ENCODE measurements at regions not wholly inside any gene's neighbourhood (a gene's known extent, or its start where the extent isn't known, plus 50 kb on each side); places are given as distances from the start of the nearest gene placed in this dataset.

DNA sequence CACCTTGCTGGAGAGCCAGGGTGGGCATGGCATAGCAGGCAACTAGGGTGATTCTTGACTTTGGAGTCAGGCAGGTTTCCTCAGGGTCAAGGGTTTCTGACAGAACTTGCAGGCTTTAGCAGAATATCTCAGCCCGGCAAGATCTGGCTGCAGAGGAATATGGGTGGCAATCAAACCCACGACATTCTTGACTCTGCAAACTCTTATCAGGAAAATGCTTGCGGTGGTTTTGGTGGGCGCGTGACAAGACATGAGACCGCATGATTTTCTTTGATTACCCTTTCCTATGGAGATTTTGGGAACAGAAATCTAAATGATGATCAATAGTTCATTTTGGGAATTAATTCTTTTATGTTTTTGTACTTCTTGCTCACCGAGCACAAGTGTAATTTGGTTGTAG lies 449.5 kb downstream of the VRK1 start:
- in situ Hi-C loops (cut with HindIII; ENCODE audit: low sequenced_read_pairs): no loop called here

DNA sequence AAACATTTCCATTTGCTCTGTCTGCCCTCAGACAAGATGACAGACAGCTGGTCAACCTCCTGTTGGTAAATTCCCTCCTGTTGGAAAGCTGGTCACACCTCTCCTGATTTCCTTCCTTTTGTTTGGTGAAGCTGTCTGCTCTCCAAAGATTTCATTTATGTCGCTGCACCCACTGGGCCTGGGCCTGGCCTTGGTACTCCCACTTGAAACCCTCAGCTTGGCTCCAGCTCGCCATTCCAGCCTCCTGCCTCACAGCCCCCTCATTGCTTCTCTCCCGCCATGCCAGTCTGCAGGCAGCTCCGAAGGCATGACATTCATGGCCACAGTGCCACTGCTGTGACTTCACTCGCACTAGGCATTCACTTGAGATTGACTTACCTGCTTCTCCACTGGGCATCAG lies 451.8 kb downstream of the VRK1 start:
- in situ Hi-C loops (cut with HindIII; ENCODE audit: low sequenced_read_pairs): no loop called here

DNA sequence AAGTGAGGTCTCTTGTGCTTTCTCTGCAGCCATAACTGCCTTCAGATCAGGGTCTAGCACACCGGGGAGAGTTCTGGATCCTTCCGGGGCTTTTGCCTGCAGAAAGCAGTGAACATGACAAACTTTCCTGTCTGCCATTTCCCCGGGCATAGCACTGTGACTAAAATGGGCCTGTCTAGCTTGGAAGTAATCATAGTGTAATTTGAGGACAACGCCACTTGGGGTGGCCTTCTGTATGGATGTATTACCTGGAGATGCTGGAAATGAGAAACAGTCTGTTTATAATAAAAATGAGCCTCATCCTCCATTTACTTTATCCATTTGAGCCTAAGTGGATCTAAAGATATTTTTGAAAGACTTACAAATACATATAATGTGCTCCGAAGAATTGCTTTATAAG lies 453.7 kb downstream of the VRK1 start:
- in situ Hi-C loops (cut with HindIII; ENCODE audit: low sequenced_read_pairs): no loop called here

DNA sequence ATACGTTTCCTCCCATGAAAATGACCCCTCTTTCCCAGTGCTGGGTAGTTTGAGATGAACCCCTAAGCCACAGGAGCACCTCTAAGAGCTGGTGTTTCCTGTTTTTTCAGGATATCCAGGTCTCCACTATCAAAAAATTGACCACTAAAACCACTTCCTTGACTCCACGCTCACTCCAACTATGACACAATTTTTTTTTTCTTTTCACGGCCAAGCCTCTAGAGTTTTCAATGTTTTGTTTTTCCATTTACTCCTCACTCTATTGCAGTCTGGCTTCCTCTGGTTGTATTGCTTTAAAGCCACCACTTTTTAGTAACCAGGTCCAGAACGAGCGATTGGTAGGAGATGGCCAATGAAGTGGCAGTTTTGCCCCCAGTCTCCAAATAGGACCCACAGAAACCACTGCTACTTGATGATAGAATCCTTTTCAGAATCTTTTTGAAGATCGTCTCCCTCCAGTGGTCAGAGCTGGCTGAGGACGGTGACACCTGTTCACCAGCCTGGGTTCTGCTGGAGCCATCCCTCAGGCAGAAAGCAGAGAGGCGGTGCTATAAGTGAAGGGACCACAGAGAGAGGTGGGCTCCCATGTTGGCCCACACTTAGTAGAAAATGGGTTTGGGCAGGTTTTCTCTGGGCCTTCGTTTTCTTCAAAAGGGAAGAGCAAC lies 454.4 kb downstream of the VRK1 start:
- in situ Hi-C loops (cut with HindIII; ENCODE audit: low sequenced_read_pairs): no loop called here

DNA sequence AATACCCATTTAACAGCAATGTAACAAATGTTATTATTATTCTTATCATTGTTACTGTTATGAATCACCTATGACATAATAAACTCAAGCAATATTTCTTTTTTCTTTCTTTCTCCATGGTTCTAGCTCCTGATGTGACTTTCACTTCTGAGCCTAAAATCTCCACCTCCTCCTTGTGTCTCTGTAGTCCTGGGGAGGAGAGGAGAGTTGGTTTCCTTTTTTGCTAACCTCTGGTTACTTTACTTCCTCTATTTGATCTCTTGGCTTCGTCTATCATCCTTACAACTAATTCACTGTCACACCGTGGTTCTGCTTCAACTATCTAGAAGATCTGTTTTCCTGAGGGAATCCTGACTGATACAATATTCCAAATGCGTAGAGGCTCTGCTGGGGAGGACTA lies 456.6 kb downstream of the VRK1 start:
- in situ Hi-C loops (cut with HindIII; ENCODE audit: low sequenced_read_pairs): no loop called here

DNA sequence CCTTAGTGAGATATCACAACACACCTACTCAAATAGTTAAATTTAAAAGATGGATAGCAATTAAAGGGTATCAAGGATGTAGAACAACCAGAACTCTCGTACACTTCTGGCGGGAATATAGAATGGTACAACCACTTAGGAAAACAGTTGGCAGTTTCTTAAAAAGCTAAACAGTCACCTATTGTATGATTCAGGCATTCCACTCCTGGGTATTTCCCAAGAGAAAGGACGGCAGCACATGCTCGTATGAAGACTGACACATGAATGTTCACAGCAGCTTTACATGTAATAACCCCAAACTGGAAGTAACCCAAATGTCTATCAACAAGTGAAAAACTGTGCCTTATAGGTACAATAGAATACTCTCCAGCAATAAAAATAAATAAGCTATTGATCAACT lies 465.2 kb downstream of the VRK1 start:
- in situ Hi-C loops (cut with HindIII; ENCODE audit: low sequenced_read_pairs): no loop called here

DNA sequence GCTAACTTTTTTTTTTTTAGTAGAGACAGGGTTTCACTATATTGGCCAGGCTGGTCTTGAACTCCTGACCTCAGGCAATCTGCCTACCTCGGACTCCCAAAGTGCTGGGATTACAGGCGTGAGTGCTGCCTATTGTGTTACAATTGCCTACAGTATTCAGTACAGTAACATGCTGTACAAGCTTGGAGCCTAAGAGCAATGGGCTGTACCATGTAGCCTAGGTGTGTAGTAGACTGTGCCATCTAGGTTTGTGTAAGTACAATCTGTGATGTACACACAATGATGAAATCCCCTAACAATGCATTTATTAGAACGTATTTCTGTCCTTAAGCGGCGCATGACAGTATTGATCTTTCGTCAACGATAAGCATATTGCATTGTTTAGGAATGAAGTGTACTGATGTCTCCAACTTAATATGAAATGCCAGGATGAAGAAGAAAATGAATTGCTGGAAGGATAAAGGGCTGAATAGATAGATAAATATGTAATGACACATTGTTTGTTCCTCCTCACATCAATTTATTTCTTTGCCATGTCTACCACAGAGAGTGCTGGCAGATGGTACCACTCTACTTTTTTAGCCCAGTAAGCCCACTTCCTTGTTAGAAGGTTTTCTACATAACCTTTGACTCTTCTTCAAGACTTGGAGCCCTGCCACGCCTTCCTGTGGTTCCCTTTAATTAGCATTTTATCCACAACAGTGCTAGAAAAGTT lies 467.5 kb downstream of the VRK1 start:
- in situ Hi-C loops (cut with HindIII; ENCODE audit: low sequenced_read_pairs): no loop called here

DNA sequence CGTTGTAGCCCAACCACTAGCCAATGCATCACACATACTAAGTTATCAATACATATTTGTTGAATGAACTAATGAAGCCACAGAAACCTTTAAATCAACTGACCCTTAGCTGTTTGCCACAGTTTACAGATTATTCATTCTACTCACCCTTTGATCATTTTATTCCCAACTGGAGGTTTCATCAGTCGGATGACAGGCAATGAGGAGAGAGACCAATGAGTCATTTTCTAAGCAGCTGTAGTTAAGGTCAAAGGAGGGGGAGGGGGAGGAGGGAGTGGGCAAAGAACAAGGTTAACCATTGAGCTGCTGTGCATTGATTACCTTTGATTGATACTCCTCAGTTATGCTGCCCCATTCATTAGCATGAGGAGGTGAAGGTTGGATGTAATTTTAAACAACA lies 469.5 kb downstream of the VRK1 start:
- in situ Hi-C loops (cut with HindIII; ENCODE audit: low sequenced_read_pairs): no loop called here

DNA sequence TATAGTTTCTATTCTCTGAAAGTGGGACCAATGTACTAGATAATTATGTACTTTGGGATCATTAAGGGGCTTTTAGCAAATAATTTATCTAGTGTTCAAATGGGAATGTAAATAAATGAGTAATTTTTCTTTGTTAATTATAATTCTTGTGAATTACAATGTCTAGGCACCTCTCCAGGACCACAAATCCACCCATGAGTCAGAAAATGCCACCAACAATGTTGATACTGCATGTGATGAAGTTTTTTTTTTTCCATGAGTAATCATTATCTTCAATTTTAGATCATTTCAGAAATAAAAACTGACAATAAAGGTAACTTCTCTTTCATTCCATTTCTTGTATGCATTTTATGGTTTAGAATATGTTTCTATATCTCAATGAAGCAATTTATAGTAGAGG lies 470.3 kb downstream of the VRK1 start:
- in situ Hi-C loops (cut with HindIII; ENCODE audit: low sequenced_read_pairs): no loop called here

DNA sequence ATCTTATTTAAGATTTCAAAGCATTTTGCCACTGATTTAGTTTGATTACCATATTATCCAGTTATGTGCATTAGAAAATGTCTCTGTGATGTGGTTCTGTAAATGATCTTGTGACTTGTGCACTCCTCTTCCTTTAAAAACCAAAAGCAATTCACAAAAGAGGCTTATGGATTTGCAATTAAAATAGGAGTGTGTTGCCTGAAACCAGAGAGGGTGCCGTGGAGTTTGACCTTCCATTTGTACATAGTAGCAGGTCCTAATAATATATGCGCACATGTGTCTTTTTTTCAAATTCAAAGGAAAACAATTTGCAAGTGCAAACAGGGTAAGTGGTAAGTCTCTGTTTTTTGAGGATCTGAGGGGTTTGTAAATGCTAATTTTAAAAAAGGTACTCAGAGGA lies 470.9 kb downstream of the VRK1 start:
- in situ Hi-C loops (cut with HindIII; ENCODE audit: low sequenced_read_pairs): no loop called here

DNA sequence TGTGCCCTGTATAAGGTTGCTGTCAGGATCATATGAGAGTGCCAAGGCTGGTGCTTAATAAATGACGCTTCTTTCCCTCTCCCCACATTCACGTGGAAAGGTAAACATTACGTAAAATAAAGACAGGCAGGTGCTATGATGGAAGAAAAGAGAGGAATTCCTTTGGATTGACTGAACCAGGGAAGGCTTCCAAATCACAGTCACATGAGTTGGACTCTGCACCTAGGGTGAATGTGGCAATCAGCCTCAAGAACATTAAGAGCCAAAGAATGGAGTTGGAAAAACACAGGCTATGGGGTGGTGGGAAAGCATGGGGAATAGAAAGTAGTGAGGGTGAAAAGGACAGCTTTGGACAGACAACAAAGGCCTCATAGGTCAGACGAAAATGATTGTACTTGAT lies 473.1 kb downstream of the VRK1 start:
- in situ Hi-C loops (cut with HindIII; ENCODE audit: low sequenced_read_pairs): no loop called here

DNA sequence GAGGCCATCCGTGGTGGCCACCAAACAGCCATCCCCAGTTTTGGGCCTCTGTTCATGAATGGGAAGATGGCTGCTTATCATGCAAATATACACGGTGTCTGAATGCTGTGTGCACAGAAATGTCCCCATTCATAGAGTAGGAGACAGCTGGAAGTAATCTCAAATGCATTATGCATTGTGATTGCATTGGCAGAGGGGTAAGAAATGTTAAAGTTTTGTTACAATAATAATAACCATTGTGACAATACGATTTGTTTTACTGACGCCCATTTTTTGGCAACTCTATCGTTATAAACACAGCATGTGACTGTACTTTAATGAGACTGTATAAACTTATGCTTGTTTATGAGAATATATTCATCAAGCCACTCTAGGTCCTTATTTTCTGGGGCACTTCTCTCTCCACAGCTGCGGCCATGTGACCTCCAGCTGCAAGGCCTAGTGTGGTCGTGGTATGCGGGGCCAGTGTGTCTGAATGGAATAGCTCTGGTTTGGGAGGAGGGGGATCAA lies 474.3 kb downstream of the VRK1 start:
- in situ Hi-C loops (cut with HindIII; ENCODE audit: low sequenced_read_pairs): no loop called here

DNA sequence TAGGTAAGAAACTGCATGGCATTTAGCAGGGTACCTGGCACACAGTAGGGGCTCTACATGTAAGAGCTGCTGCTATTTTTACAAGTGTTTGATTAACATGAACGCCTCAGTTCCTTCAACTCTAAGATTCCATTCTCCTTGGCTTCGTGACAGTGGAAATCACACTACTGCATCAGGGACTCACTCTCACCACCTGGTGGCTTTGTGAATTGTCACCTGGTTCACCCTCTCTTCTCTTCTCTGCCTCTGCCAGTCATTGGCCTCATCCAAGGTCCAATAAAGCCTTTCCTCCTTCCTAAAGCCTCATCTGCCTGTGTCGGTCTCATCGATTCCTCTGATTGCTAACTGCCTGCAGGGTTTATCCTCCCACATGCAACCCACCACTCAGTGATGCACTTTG lies 476.4 kb downstream of the VRK1 start:
- in situ Hi-C loops (cut with HindIII; ENCODE audit: low sequenced_read_pairs): no loop called here

DNA sequence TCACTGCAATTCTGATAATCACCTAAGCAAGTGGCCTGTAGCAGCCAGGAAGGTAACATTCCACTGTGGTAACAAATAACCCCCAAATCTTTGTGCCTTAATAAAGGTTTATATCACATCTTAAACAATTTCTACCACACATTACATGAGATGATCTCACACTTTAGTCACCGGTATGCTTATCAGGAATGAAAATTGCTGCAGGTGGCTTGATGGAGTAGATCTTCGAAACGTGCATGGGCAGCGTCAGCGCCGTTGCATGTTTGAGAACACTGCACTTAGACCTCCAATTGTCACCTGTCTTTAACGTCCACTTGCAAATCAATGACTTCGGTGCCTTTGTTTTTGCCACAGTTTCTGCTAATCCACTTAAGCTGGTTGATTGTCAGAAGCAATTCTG lies 477.4 kb downstream of the VRK1 start:
- in situ Hi-C loops (cut with HindIII; ENCODE audit: low sequenced_read_pairs): no loop called here

DNA sequence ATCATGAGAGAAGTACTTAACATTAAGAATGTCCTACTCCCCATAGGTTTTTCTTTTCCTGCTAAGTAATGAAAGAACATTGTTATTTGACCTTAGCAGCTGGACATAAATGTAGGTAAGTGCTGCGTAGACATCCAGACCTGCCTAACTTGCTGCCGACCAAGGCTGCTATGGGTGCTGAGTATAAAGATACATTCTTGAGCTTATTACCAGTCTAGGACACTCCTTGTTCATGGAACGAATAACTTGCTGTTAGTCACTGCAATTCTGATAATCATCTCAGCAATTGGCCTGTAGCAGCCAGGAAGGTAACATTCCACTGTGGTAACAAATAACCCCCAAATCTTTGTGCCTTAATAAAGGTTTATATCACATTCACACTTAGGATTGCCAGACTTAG lies 478.1 kb downstream of the VRK1 start:
- in situ Hi-C loops (cut with HindIII; ENCODE audit: low sequenced_read_pairs): no loop called here

DNA sequence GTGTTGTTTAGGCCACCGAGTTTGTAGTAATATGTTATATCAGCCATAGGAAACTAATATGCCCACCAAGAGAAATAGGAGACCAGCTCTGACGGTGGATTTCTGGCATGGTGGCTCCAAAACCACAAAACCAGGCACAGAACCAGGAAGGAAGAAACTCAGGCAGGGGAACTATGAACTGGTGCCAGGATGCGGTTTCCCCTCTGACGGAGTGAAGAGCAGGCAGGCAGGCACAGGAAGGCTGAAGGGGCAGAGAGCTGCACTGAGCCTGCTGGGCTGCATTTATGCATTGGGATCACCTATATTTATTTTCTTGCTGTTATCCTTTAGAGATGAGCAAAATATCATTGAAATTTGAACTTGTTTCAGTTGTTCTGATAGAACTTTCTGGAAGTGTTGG lies 479.4 kb downstream of the VRK1 start:
- in situ Hi-C loops (cut with HindIII; ENCODE audit: low sequenced_read_pairs): no loop called here

DNA sequence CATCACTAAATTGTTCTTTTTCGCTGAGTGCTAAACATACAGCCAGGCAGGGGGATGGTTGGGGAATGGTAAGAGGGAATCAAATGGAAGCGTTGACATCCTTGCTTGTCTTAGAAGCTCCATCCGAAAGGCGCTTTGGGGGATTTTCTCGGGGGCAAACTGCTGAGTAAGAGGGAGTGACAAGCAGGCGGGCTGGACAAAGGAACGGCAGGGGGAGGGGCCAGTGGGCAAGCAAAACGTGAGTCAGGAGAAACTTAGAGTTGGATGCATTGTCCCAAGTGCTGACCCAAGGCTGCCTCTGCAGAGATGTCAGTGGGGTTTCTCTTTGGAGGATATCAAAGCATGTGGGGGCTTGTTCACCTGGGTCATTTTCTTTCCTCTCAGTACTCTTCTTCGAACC lies 480.5 kb downstream of the VRK1 start:
- in situ Hi-C loops (cut with HindIII; ENCODE audit: low sequenced_read_pairs): no loop called here

DNA sequence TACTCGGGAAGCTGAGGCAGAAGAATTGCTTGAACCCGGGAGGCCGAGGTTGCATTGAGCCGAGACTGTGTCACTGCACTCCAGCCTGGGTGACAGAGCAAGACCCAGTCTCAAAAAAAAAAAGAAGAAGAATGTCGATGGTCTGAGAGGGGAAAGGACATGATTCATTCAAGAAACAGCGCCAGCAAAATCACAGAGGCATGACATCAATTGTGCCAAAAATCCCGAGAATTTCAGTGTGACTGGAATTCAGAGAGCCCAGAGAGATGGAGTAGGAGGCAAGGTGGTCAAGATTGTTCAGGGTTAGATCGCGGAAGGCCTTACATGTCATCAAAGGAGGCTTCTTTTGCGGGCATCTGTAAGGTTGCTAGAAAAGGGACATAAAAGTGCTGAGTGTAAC lies 483.3 kb downstream of the VRK1 start:
- in situ Hi-C loops (cut with HindIII; ENCODE audit: low sequenced_read_pairs): no loop called here

DNA sequence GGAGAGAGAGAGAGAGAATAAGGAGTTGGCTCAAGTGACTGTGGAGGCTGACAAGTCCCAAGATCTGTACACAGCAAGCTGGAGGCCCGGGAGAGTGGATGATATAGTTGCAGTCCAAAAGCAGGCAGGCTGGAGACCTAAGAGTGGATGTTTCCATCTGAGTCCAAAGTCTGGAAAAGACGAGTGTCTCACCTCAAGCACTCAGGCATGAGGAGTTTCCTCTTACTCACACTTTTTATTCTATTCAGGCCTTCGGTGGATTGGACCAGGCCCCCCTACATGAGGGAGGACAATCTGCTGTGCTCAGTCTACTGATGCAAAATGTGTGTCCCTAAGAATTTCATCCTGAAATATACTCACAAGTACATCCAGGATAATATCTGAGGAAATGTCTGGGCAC lies 484.6 kb downstream of the VRK1 start:
- in situ Hi-C loops (cut with HindIII; ENCODE audit: low sequenced_read_pairs): no loop called here

DNA sequence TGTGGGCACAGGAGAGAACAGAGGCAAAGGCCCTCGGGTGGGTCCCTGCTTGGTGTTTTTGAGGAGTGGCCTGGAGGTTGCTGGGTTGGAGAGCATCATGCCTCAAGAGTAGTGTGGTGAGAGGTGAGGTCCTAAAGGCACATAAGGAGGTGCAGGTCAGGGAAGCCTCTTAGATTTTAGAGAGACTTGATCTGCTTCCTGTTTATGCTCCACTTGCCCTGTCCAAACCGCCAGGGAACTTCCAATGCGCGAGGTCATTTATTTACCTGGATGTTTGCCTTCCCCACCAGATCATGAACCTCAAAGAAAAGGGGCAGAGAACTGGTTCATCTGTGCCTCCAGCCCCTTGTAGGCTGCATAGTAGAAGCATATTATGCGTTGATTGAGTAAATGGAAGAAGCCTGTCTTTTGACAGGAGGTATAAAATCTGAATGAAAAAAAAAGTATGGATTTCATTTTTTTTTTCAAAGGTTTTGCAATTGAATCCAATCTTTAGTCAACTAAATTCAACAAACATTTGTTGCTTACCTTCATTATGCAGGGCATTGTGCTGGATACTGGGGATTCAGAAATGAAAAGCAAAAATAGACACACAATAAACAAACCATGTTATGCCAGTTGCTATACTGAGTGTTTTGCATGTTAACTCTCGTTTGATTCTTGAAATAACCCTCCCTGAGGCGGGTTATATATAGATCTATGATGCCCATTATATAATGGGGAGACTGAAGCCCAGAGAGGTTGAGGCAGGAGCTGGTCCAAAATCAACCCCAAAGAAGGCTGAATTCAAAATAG lies 485.2 kb downstream of the VRK1 start:
- in situ Hi-C loops (cut with HindIII; ENCODE audit: low sequenced_read_pairs): no loop called here

DNA sequence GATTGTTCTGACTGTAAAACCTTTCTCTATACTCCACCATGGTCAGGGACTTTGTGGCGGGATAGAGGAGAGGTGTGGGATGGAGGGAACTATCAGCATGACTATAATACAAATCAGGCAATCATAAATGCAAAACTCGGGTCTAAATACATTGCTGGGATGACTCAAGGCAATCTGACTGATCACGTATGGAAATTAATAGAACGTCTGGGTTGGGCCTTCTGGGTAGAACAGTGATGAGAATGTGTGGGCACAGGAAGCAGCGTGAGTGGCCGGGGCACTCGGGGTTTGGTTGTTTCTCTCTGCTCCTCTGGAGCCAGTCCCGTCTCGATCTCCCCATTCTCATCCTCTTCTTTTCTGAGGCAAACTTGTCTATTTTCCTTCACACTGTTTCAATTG lies 485.8 kb downstream of the VRK1 start:
- in situ Hi-C loops (cut with HindIII; ENCODE audit: low sequenced_read_pairs): no loop called here

DNA sequence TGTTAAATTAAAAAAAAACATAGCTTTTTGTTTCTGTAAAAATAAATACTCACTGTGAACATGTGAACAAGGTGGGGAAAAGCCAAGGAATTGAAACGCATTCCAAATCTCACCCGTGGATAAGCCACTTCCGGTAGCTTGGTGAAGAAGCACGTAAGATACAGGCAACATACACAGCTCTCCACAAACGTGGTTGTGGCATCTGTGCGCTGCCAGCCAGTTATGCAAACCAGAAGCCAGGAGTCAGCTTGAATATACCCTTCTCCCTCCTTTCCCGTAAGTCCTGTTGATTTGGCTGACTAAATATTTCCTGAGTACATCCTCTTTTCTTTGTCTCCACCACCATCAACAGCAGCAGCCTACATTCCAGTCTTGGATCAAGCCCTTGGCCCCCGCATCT lies 486.2 kb downstream of the VRK1 start:
- in situ Hi-C loops (cut with HindIII; ENCODE audit: low sequenced_read_pairs): no loop called here
